SK-N-SH treated with all-trans-retinoic acid at 6 μM for 48 hours (cell line): ENCODE measurements at regions not wholly inside any gene's neighbourhood (a gene's known extent, or its start where the extent isn't known, plus 50 kb on each side); places are given as distances from the start of the nearest gene placed in this dataset.

ENCODE experiments used
- OSR1 ChIP-seq: fragments of 250-450 bp; sonication (Bioruptor Pico); IDR thresholded peaks from 2 replicates; pipeline ENCODE4 v1.8.0; 2022; ENCODE audit warnings: moderate library complexity, mild to moderate bottlenecking, inconsistent platforms
- PPARA ChIP-seq: fragments of 250-450 bp; sonication (Bioruptor Pico); IDR thresholded peaks from 2 replicates; pipeline ENCODE4 v1.5.0; 2020; ENCODE audit warnings: mild to moderate bottlenecking, borderline replicate concordance

GRCh38 chr16:49130397-49130796 lies 151.2 kb downstream of the CBLN1 start:
- TF ChIP-seq PPARA (CRISPR knock-in tag): no peak
- TF ChIP-seq OSR1 (CRISPR knock-in tag): no peak
